NCI-H1092 (cell line): ENCODE measurements at regions not wholly inside any gene's neighbourhood (a gene's known extent, or its start where the extent isn't known, plus 50 kb on each side); places are given as distances from the start of the nearest gene placed in this dataset.

Experiments used
- DNase-seq: peaks from one replicate; lab custom pipeline; 2025; lab: John Stamatoyannopoulos, UW

- no peak for DNase-seq
Observed at GRCh38 chr12:81022531-81022930, 55.3 kb upstream of the ACSS3 start.

GRCh38 chr12:81021834-81022233 lies 56.0 kb upstream of the ACSS3 start:
- DNase-seq: no peak

GRCh38 chr12:81021131-81021748 lies 56.6 kb upstream of the ACSS3 start:
- DNase-seq: no peak

- no peak for DNase-seq
Observed at GRCh38 chr12:81017792-81018191, 60.1 kb upstream of the ACSS3 start.

GRCh38 chr12:81015510-81015909 lies 62.4 kb upstream of the ACSS3 start:
- DNase-seq: no peak

GRCh38 chr12:81010641-81011040 lies 67.2 kb upstream of the ACSS3 start:
- DNase-seq: no peak

- DNase-seq: peak; percentile 12
Observed at GRCh38 chr12:81005606-81006005, 67.9 kb upstream of the LIN7A start.

GRCh38 chr12:81000831-81001230 lies 63.1 kb upstream of the LIN7A start:
- DNase-seq: no peak

- no peak for DNase-seq
Observed at GRCh38 chr12:80988986-80989385, 51.3 kb upstream of the LIN7A start.
